NB4 (cell line): ENCODE measurements at regions not wholly inside any gene's neighbourhood (a gene's known extent, or its start where the extent isn't known, plus 50 kb on each side); places are given as distances from the start of the nearest gene placed in this dataset.
A peak's percentile ranks its signal among the peaks of the same experiment; 100 is the strongest.

ENCODE experiments used
- DNase-seq: peaks from one replicate; pipeline ENCODE4 v3.0.0; 2010; ENCODE audit warnings: low read depth
- H3K4me3 ChIP-seq: one replicate; pipeline ENCODE4 v1.5.1; 2011; ENCODE audit warnings: mild to moderate bottlenecking, low read depth, low read length, moderate library complexity
- MYC ChIP-seq: IDR thresholded peaks from 2 replicates; pipeline ENCODE4 v1.6.1; 2011; ENCODE audit warnings: low read depth, low read length
- POLR2A ChIP-seq: IDR thresholded peaks from 2 replicates; pipeline ENCODE4 v1.6.1; 2011; ENCODE audit warnings: mild to moderate bottlenecking; ENCODE audit not compliant: insufficient read length; ENCODE audit errors: extremely low read depth
- TF ChIP-seq, protein P1 (sequence below): IDR thresholded peaks from one replicate; pipeline ENCODE4 v1.5.1; 2012; ENCODE audit warnings: low read depth, low read length
- TF ChIP-seq, protein P2 (sequence below): IDR thresholded peaks from 2 replicates; pipeline ENCODE4 v1.6.1; 2011; ENCODE audit warnings: low read depth, low read length

DNA sequence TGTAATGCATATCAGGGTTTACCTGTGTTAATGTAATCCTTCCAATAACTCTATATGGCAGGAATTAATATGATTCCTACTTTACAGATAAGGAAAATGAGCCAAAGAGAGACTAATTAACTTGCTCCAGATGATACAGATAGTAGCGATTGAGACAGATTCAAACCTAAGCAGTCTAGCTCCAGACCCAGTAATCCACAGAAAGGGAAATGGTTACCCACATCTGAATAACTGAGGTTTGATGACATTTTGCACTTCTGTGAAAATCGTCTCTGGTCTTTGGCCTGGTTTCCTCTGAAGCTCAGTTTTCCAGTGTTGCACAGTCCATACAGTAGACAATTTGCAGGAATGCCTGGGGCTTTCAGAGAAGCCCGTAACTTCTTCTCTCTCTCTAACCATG is 177.1 kb upstream of the UMPS start:
- no peak overlapping the region for H3K4me3 ChIP-seq
- TF ChIP-seq, protein P1, sequence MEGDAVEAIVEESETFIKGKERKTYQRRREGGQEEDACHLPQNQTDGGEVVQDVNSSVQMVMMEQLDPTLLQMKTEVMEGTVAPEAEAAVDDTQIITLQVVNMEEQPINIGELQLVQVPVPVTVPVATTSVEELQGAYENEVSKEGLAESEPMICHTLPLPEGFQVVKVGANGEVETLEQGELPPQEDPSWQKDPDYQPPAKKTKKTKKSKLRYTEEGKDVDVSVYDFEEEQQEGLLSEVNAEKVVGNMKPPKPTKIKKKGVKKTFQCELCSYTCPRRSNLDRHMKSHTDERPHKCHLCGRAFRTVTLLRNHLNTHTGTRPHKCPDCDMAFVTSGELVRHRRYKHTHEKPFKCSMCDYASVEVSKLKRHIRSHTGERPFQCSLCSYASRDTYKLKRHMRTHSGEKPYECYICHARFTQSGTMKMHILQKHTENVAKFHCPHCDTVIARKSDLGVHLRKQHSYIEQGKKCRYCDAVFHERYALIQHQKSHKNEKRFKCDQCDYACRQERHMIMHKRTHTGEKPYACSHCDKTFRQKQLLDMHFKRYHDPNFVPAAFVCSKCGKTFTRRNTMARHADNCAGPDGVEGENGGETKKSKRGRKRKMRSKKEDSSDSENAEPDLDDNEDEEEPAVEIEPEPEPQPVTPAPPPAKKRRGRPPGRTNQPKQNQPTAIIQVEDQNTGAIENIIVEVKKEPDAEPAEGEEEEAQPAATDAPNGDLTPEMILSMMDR: no peak
- TF ChIP-seq POLR2A (no peak), MYC (no peak)
- TF ChIP-seq, protein P2, sequence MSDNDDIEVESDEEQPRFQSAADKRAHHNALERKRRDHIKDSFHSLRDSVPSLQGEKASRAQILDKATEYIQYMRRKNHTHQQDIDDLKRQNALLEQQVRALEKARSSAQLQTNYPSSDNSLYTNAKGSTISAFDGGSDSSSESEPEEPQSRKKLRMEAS: no peak
- no peak for DNase-seq

DNA sequence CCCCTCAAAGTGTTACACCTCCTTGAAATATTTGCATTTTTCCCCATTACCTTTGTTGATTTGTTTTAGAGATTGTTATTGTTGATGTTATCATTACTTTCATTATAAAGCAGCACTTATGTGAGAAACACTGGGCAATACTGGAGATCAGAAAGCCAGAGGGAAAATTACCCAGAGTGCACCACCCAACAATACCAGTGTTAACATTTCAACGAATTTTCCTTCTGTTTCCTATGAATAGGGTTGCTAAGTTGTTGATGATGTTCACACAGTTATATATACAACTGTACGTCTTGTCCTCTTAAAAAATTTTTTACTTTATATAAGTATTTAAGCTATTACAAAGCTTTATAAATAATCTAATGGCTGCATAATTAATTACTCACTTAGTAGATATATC is 173.6 kb upstream of the UMPS start:
- H3K4me3 ChIP-seq: no peak overlapping the region
- TF ChIP-seq, protein P2: no peak
- TF ChIP-seq POLR2A: no peak
- TF ChIP-seq MYC: no peak
- TF ChIP-seq, protein P1: no peak
- DNase-seq: no peak

DNA sequence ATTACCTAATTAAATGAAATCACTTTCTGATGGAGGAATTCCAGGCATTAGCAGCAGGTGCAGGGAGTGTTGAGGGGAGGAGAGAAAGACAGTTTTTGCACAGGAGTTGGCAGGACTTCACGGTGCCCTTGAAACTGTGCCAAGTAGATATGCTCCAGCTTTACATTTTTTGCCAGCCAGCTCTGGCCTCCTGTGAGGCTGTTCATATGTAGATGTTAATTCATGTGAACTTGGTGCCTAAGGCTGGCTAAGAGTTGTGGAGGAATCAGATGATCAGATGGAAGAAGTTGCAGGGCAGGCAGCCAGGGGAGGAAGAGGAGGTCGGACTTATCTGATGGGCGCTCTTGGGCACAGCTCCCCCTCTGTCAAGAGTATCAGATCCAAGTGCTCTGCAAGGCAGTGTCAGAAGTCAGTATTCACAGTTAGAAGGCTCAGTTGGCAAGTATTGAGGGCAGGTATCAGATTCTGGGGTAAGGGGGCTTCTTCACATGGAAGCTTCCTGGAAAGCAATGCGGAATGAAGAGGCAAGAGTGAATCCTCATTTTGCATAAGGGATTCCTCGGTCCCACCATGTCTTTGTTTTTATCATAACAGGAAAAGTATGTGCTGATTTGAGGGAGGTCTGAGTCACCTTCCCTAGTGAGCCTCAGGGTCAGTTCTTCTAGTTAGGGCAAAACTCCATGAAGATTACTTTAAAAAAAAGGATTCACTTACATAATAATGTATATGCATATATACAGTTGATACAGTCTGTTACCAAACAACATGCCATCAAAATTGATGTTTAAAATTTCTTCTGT is 172.6 kb upstream of the UMPS start:
- DNase-seq: no peak
- TF ChIP-seq, protein P2: no peak
- TF ChIP-seq, protein P1: no peak
- TF ChIP-seq MYC: no peak
- no peak for TF ChIP-seq POLR2A
- no peak overlapping the region for H3K4me3 ChIP-seq

DNA sequence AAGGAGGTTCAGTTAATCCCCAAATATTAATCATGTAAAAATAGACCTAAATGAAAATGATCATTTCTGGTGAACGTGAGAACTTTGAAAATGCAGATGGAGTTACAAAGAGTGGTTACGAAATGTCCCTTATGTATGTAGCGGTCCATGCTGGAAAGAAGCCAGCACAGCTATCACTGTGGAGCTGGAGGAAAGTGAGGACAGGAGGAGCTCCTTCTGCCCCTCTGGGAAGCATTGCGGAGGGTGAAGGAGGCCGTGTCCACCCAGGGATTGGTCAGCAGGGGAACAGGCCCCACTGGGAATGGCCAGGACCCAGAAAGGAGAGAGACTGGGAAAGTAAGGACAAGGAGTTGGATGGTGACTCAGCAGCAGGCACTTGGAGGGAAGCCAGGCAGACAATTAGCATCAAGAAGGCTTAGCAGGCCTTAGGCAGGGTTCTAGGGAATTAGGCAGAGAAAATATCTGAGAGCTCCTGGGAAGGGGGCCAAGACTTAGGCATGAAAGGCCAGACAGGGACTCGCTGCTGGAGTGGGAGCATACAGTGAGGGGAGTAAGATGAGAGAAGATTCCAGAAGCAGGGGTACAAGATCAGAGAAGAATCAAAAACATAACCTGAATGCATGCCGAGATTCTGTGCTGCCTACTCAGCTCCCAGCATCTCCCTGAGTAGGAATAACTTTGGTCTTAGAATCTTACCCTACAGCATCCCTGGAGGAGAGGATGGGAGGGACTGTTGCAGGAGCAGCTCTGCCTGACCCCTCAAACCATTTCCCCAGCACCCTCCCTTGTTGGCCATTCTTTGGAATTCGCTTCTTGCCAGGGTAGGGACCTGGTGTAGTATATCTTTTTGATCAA is 171.0 kb upstream of the UMPS start:
- DNase-seq: no peak
- TF ChIP-seq POLR2A (no peak), MYC (no peak)
- TF ChIP-seq, protein P1: no peak
- TF ChIP-seq, protein P2: no peak
- no peak overlapping the region for H3K4me3 ChIP-seq

DNA sequence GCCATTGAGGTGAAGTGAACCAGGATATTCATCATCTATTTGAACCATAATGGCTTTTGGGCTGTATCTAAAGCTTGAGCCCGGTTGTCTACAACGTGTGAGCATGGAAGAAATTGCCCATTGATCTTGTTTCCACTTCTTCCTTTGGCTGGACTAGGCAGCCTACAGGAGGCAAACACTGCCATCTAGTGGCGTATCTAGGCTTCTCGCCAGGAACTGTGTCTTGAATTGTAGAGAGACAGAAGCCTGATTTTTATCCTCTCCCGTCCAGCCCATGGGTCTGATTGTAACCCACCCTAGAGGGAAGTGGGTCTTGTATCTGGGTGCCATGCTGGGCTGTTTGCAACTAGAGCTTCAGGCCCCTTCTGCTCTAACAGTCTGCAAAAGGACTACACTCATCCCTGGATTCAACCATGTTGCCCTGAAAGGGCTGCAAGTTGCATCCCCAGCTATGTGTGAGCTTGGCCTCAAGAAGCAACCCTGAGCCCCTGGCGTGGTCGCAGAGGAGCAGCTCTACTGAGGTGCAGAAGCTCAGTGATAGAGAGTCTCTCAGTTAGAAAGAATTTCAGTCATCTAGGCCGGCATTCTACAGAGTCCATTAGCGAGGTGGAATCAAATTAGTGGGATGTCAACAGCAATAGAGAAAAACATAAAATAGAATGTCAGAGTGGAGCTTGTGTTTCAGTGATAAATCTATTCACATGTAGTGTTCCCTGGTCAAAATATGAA is 170.2 kb upstream of the UMPS start:
- TF ChIP-seq MYC: no peak
- TF ChIP-seq, protein P1: peak; percentile 77
- no peak overlapping the region for H3K4me3 ChIP-seq
- DNase-seq: peak; percentile 68
